Neural cell (in vitro differentiated cells): ENCODE measurements at regions not wholly inside any gene's neighbourhood (a gene's known extent, or its start where the extent isn't known, plus 50 kb on each side); places are given as distances from the start of the nearest gene placed in this dataset.

Experiments
- H2AFZ ChIP-seq: fragments of 200-600, 300-800 bp; sonication (generic), shearing (Covaris generic); 2 replicates; pipeline ENCODE4 v1.6.0; 2014; ENCODE audit warnings: low read depth, mild to moderate bottlenecking, antibody characterized with exemption, low read length, moderate library complexity
- H3F3A ChIP-seq: fragments of 200-600 bp; shearing (Covaris generic); 2 replicates; pipeline ENCODE4 v1.6.1; 2016; ENCODE audit warnings: mild to moderate bottlenecking, moderate library complexity, mixed read lengths, antibody characterized with exemption, low read length; ENCODE audit not compliant: insufficient read depth, poor library complexity, severe bottlenecking
- H3K27ac ChIP-seq: fragments of 200-600, 300-800 bp; sonication (generic), shearing (Covaris generic); 2 replicates; pipeline ENCODE4 v1.5.1; 2014; ENCODE audit warnings: mild to moderate bottlenecking, low read length, moderate library complexity
- H3K27me3 ChIP-seq: fragments of 300-800, 200-600 bp; sonication (generic), shearing (Covaris generic); 2 replicates; pipeline ENCODE4 v1.6.0; 2014; ENCODE audit warnings: mild to moderate bottlenecking, low read depth, low read length, moderate library complexity; ENCODE audit not compliant: insufficient read depth
- H3K36me3 ChIP-seq: fragments of 300-800, 200-600 bp; sonication (generic), shearing (Covaris generic); 2 replicates; pipeline ENCODE4 v1.5.1; 2014; ENCODE audit warnings: mild to moderate bottlenecking, antibody characterized with exemption, low read length, moderate library complexity; ENCODE audit not compliant: insufficient read depth
- H3K4me2 ChIP-seq: fragments of 300-800, 200-600 bp; sonication (generic), shearing (Covaris generic); 2 replicates; pipeline ENCODE4 v1.6.0; 2014; ENCODE audit warnings: mild to moderate bottlenecking, low read length
- H3K4me3 ChIP-seq: fragments of 300-800, 200-600 bp; sonication (generic), shearing (Covaris generic); 2 replicates; pipeline ENCODE4 v1.5.1; 2014; ENCODE audit warnings: mild to moderate bottlenecking, low read length, moderate library complexity
- H3K79me2 ChIP-seq: fragments of 200-600 bp; shearing (Covaris generic); replicated peaks from 2 replicates; pipeline ENCODE4 v1.6.0; 2014; ENCODE audit warnings: mild to moderate bottlenecking, low read length, moderate library complexity; ENCODE audit not compliant: insufficient read depth
- H3K9ac ChIP-seq: fragments of 300-800, 200-600 bp; sonication (generic), shearing (Covaris generic); 2 replicates; pipeline ENCODE4 v1.6.1; 2016; ENCODE audit warnings: mild to moderate bottlenecking, low read length, mixed read lengths
- H3K9me2 ChIP-seq: fragments of 200-600 bp; shearing (Covaris generic); 2 replicates; pipeline ENCODE4 v1.6.1; 2016; ENCODE audit warnings: mild to moderate bottlenecking, low read length, mixed read lengths; ENCODE audit not compliant: insufficient read depth
- H3K9me3 ChIP-seq: fragments of 200-600, 300-800 bp; sonication (generic), shearing (Covaris generic); 2 replicates; pipeline ENCODE4 v1.6.1; 2016; ENCODE audit warnings: mild to moderate bottlenecking, mixed run types, low read length, moderate library complexity, mixed read lengths
- H4K20me1 ChIP-seq: fragments of 200-600 bp; shearing (Covaris generic); 2 replicates; pipeline ENCODE4 v1.6.1; 2016; ENCODE audit warnings: mild to moderate bottlenecking, mixed run types; ENCODE audit not compliant: insufficient read depth
- CTCF ChIP-seq: fragments of 450-650 bp; IDR thresholded peaks from 2 replicates; pipeline ENCODE4 v1.5.1; 2014; ENCODE audit warnings: antibody characterized with exemption, mild to moderate bottlenecking, moderate library complexity; ENCODE audit not compliant: poor library complexity, severe bottlenecking
- EP300 ChIP-seq: fragments of 450-650 bp; conservative IDR thresholded peaks from 2 replicates; pipeline ENCODE4 v1.6.1; 2014; ENCODE audit warnings: antibody characterized with exemption, mild to moderate bottlenecking, moderate library complexity; ENCODE audit not compliant: poor library complexity, severe bottlenecking
- EZH2 ChIP-seq: fragments of 200-600, 300-800 bp; shearing (Covaris generic), sonication (generic); IDR thresholded peaks from 2 replicates; pipeline ENCODE4 v1.6.1; 2014; ENCODE audit warnings: antibody characterized with exemption, low read length, borderline replicate concordance, mild to moderate bottlenecking; ENCODE audit not compliant: insufficient read depth, poor library complexity, severe bottlenecking
- MXI1 ChIP-seq: fragments of 450-650 bp; conservative IDR thresholded peaks from 2 replicates; pipeline ENCODE4 v1.6.1; 2014; ENCODE audit warnings: antibody characterized with exemption, mild to moderate bottlenecking; ENCODE audit not compliant: poor library complexity, severe bottlenecking
- POLR2AphosphoS5 ChIP-seq: IDR thresholded peaks from 2 replicates; pipeline ENCODE4 v1.6.1; 2012
- RAD21 ChIP-seq: fragments of 450-650 bp; conservative IDR thresholded peaks from 2 replicates; pipeline ENCODE4 v1.6.1; 2014; ENCODE audit warnings: antibody characterized with exemption, mild to moderate bottlenecking, moderate library complexity
- REST ChIP-seq: IDR thresholded peaks from 2 replicates; pipeline ENCODE4 v1.6.1; 2012; ENCODE audit warnings: borderline replicate concordance
- SMC3 ChIP-seq: fragments of 450-650 bp; conservative IDR thresholded peaks from 2 replicates; pipeline ENCODE4 v1.6.1; 2014; ENCODE audit warnings: antibody characterized with exemption, mild to moderate bottlenecking, moderate library complexity; ENCODE audit not compliant: poor library complexity
- TAF1 ChIP-seq: IDR thresholded peaks from 2 replicates; pipeline ENCODE4 v1.6.1; 2012; ENCODE audit warnings: low read depth

GRCh38 chr18:42310956-42311355 is 355.9 kb downstream of the PIK3C3 start:
- no peaks in the 10 kb centered on the region for H3K36me3 ChIP-seq
- no peaks in the 10 kb centered on the region for H4K20me1 ChIP-seq
- no peak overlapping the region for H2AFZ ChIP-seq
- TF ChIP-seq EZH2 (no peak), REST (no peak), POLR2AphosphoS5 (no peak), MXI1 (no peak), EP300 (no peak)
- H3K27ac ChIP-seq, result peak overlapping the region; percentile 31
- H3K9ac ChIP-seq, result no peak overlapping the region
- H3F3A ChIP-seq, result no peaks in the 10 kb centered on the region
- H3K4me2 ChIP-seq, result peak overlapping the region; percentile 27
- H3K4me3 ChIP-seq, result peak overlapping the region; percentile 11
- H3K79me2 ChIP-seq, result no peaks in the 10 kb centered on the region
- H3K9me3 ChIP-seq, result no peaks in the 10 kb centered on the region
- H3K9me2 ChIP-seq, result no peaks in the 10 kb centered on the region
- H3K27me3 ChIP-seq, result no peaks in the 10 kb centered on the region

GRCh38 chr18:42326752-42327151 is 371.7 kb downstream of the PIK3C3 start:
- H4K20me1 ChIP-seq, result no peaks in the 10 kb centered on the region
- no peaks in the 10 kb centered on the region for H3K36me3 ChIP-seq
- TF ChIP-seq MXI1 (no peak), EZH2 (no peak), TAF1 (no peak), EP300 (no peak)
- no peaks in the 10 kb centered on the region for H3K79me2 ChIP-seq
- no peak overlapping the region for H3K27ac ChIP-seq
- H3K4me3 ChIP-seq, result no peak overlapping the region
- no peak overlapping the region for H2AFZ ChIP-seq
- H3K27me3 ChIP-seq, result no peaks in the 10 kb centered on the region
- H3K9me3 ChIP-seq, result no peaks in the 10 kb centered on the region
- no peak overlapping the region for H3K9ac ChIP-seq
- no peak overlapping the region for H3K4me2 ChIP-seq
- H3F3A ChIP-seq, result no peaks in the 10 kb centered on the region
- H3K9me2 ChIP-seq, result no peaks in the 10 kb centered on the region

- Histone ChIP-seq H3K27ac (no peak overlapping the region), H3K27me3 (no peaks in the 10 kb centered on the region), H3F3A (no peaks in the 10 kb centered on the region), H3K9me2 (no peaks in the 10 kb centered on the region), H3K36me3 (no peaks in the 10 kb centered on the region), H3K4me2 (no peak overlapping the region), H3K9ac (no peak overlapping the region), H4K20me1 (no peaks in the 10 kb centered on the region), H3K79me2 (no peaks in the 10 kb centered on the region), H2AFZ (no peak overlapping the region), H3K9me3 (no peaks in the 10 kb centered on the region), H3K4me3 (no peak overlapping the region)
- TF ChIP-seq SMC3 (no peak), POLR2AphosphoS5 (no peak), MXI1 (no peak), EZH2 (no peak), TAF1 (no peak), CTCF (no peak), REST (no peak), RAD21 (no peak), EP300 (no peak)
These were observed 373.9 kb downstream of the PIK3C3 start for GRCh38 chr18:42328931-42329330.
